ENCODE measurements at regions not wholly inside any gene's neighbourhood (a gene's known extent, or its start where the extent isn't known, plus 50 kb on each side); places are given as distances from the start of the nearest gene placed in this dataset.

GRCh38 chr3:18806633-18807032, 341.7 kb upstream of the KCNH8 start:
- H2BK15ac ChIP-seq (ENCODE audit: low read length) = no peak overlapping the region
- H3K79me1 ChIP-seq (ENCODE audit: low read depth, low read length) = no peaks in the 10 kb centered on the region
- H3K4me3 ChIP-seq (ENCODE audit: extremely low read depth in 1 of 4, insufficient read depth in 2 of 4, low read depth in 3 of 4, low read length in 4 of 4) = no peak overlapping the region
- FAIRE-seq = no peak
- no peak overlapping the region for H4K8ac ChIP-seq (ENCODE audit: extremely low read depth, insufficient read depth, low read length)
- H3K79me2 ChIP-seq (ENCODE audit: control insufficient read depth in 1 of 2, insufficient read depth in 2 of 2, low read length in 2 of 2) = no peaks in the 10 kb centered on the region
- no peaks in the 10 kb centered on the region for H3K36me3 ChIP-seq (ENCODE audit: control insufficient read depth in 2 of 4, insufficient read depth in 4 of 4, low read length in 3 of 4)
- WGBS, 2 experiments (ENCODE audit: extremely low coverage in 1 of 2, insufficient coverage in 1 of 2, insufficient read length in 1 of 2, insufficient replicate concordance in 2 of 2, low coverage in 1 of 2, low lambda C conversion rate in 2 of 2, missing lambda C conversion rate in 1 of 2) = 66% methylated on average over 2 of the region's 5 CpGs; no CpG with 5 or more reads in 1 of the 2 experiments
- no peak overlapping the region for H2BK5ac ChIP-seq (ENCODE audit: low read depth, low read length)
- H4K20me1 ChIP-seq (replicated peaks in 1 of 2; ENCODE audit: control insufficient read depth in 1 of 2, insufficient read depth in 2 of 2, low read length in 2 of 2) = no peaks in the 10 kb centered on the region
- H2AFZ ChIP-seq (ENCODE audit: low read length) = no peak overlapping the region
- no peak overlapping the region for H3K56ac ChIP-seq (replicated peaks; ENCODE audit: insufficient read length, low read depth, low read length)
- H3K27ac ChIP-seq (ENCODE audit: low read depth, low read length) = no peak overlapping the region
- no peak overlapping the region for H3K23ac ChIP-seq (ENCODE audit: insufficient read length)
- no peak overlapping the region for H2BK120ac ChIP-seq (replicated peaks; ENCODE audit: low read depth, low read length)
- no peak overlapping the region for H3K4ac ChIP-seq (replicated peaks; ENCODE audit: insufficient read length, low read depth, low read length)
- H3K18ac ChIP-seq (ENCODE audit: extremely low read depth, low read length) = no peak overlapping the region
- no peak overlapping the region for H2AK5ac ChIP-seq (ENCODE audit: low read depth, low read length)
- no peaks in the 10 kb centered on the region for H3K27me3 ChIP-seq (replicated peaks in 1 of 4; ENCODE audit: control insufficient read depth in 3 of 4, extremely low read depth in 1 of 4, insufficient read depth in 3 of 4, low read length in 3 of 4)
- no peaks in the 10 kb centered on the region for H3K9me3 ChIP-seq (ENCODE audit: insufficient read depth in 2 of 2, low read depth in 1 of 2, low read length in 1 of 2)
- no peak overlapping the region for H3K14ac ChIP-seq (ENCODE audit: insufficient read length)
- no peak overlapping the region for H2BK12ac ChIP-seq (ENCODE audit: low read depth, low read length)
- DNase-seq (ENCODE audit: low read depth in 1 of 2, low spot score in 2 of 2) = no peak
- no peak overlapping the region for H4K91ac ChIP-seq (replicated peaks; ENCODE audit: insufficient read length, low read length)
- H3K9ac ChIP-seq (replicated peaks in 1 of 4; ENCODE audit: extremely low read depth in 1 of 4, low read depth in 3 of 4, low read length in 3 of 4) = no peak overlapping the region
- H3K23me2 ChIP-seq (ENCODE audit: low read depth, low read length) = no peaks in the 10 kb centered on the region
- H2BK20ac ChIP-seq (ENCODE audit: low read length) = no peak overlapping the region
- H3K4me1 ChIP-seq (replicated peaks in 1 of 4; ENCODE audit: control insufficient read depth in 3 of 4, insufficient read depth in 4 of 4, low read length in 3 of 4) = no peaks in the 10 kb centered on the region
- ChIA-PET POLR2A (ENCODE audit: partially characterized antibody) (no interaction called here), CTCF (ENCODE audit: partially characterized antibody) (no interaction called here)
- H3K4me2 ChIP-seq (ENCODE audit: insufficient read depth in 1 of 2, low read depth in 2 of 2, low read length in 2 of 2) = no peak overlapping the region
- no peak overlapping the region for H4K5ac ChIP-seq (ENCODE audit: insufficient read length, low read depth, low read length)
- TF ChIP-seq SIN3A (conservative IDR thresholded peaks at IDR 0.05 in 1 of 2, IDR thresholded peaks at IDR 0.05 in 1 of 2; ENCODE audit: low read depth in 1 of 2, low read length in 2 of 2) = no peak
- no peak for TF ChIP-seq ATF2 (IDR thresholded peaks at IDR 0.05; ENCODE audit: low read length)
- no peak for TF ChIP-seq CHD2 (IDR thresholded peaks at IDR 0.05; ENCODE audit: low read length)
- no peak for TF ChIP-seq CEBPB (IDR thresholded peaks at IDR 0.05; ENCODE audit: low read depth, low read length)

Measured in H1 (cell line).